CD14-positive monocyte (primary cell): ENCODE measurements at regions not wholly inside any gene's neighbourhood (a gene's known extent, or its start where the extent isn't known, plus 50 kb on each side); places are given as distances from the start of the nearest gene placed in this dataset.
A peak's percentile ranks its signal among the peaks of the same experiment; 100 is the strongest.

Experiments
- DNase-seq, 3 donors: peaks; one replicate each; pipeline ENCODE4 v3.0.0-alpha.2; 2011 to 2022
- H2AFZ ChIP-seq: 2 replicates; pipeline ENCODE4 v1.6.0; 2012; ENCODE audit warnings: mild to moderate bottlenecking, low read depth, low read length, inconsistent platforms; ENCODE audit not compliant: insufficient read depth, poor library complexity, severe bottlenecking
- H3K27ac ChIP-seq, 2 donors: 1 replicate in 1 of 2; 2 replicates in 1 of 2; pipeline ENCODE4 v1.5.1; 2012 to 2013; ENCODE audit warnings: low read length in 2 of 2, control low read depth in 1 of 2, inconsistent platforms in 1 of 2, low read depth in 1 of 2, mild to moderate bottlenecking in 1 of 2
- H3K27me3 ChIP-seq, 2 donors: one replicate each; pipeline versions ENCODE4 v1.6.0 to v1.6.1; 2011 to 2013; ENCODE audit warnings: low read length in 2 of 2; ENCODE audit not compliant: control insufficient read depth in 2 of 2, insufficient read depth in 2 of 2
- H3K36me3 ChIP-seq, 2 donors: replicated peaks in 1 of 2; 1 replicate in 1 of 2; 2 replicates in 1 of 2; pipeline versions ENCODE4 v1.5.1 to v1.6.1; 2012 to 2013; ENCODE audit warnings: low read length in 2 of 2, control low read depth in 1 of 2, inconsistent platforms in 1 of 2, mild to moderate bottlenecking in 1 of 2; ENCODE audit not compliant: insufficient read depth in 2 of 2, control insufficient read depth in 1 of 2
- H3K4me1 ChIP-seq, 2 donors: 1 replicate in 1 of 2; 2 replicates in 1 of 2; pipeline versions ENCODE4 v1.5.1 to v1.6.1; 2012 to 2013; ENCODE audit warnings: low read length in 2 of 2, control low read depth in 1 of 2, inconsistent platforms in 1 of 2, mild to moderate bottlenecking in 1 of 2, moderate library complexity in 1 of 2; ENCODE audit not compliant: insufficient read depth in 2 of 2, control insufficient read depth in 1 of 2
- H3K4me2 ChIP-seq: replicated peaks from 2 replicates; pipeline ENCODE3; 2012; ENCODE audit warnings: low read length, moderate library complexity, mild to moderate bottlenecking; ENCODE audit not compliant: poor library complexity, severe bottlenecking; ENCODE audit errors: extremely low read depth
- H3K4me3 ChIP-seq, 3 experiments: fragments of 200-600 bp in 1 of 3; sonication (generic) in 1 of 3; replicated peaks in 1 of 3; 1 replicate in 2 of 3; 2 replicates in 1 of 3; pipeline ENCODE4 v1.5.1; 2011 to 2013; ENCODE audit warnings: low read length in 3 of 3, mild to moderate bottlenecking in 3 of 3, control low read depth in 2 of 3, low read depth in 2 of 3, inconsistent platforms in 1 of 3, moderate library complexity in 1 of 3
- H3K79me2 ChIP-seq: 2 replicates; pipeline ENCODE4 v1.6.0; 2012; ENCODE audit warnings: mild to moderate bottlenecking, control low read depth, inconsistent platforms, low read length, moderate library complexity; ENCODE audit not compliant: insufficient read depth
- H3K9ac ChIP-seq: 2 replicates; pipeline ENCODE4 v1.6.0; 2017; ENCODE audit warnings: low read length, mild to moderate bottlenecking; ENCODE audit not compliant: insufficient read depth, poor library complexity, severe bottlenecking
- H3K9me3 ChIP-seq, 2 donors: replicated peaks in 1 of 2; 1 replicate in 1 of 2; 2 replicates in 1 of 2; pipeline versions ENCODE4 v1.5.1 to v1.6.1; 2012 to 2013; ENCODE audit warnings: low read length in 2 of 2, control low read depth in 1 of 2; ENCODE audit not compliant: control insufficient read depth in 1 of 2, insufficient read depth in 1 of 2
- H4K20me1 ChIP-seq: 2 replicates; pipeline ENCODE4 v1.6.0; 2012; ENCODE audit warnings: mild to moderate bottlenecking, low read length, control low read depth, moderate library complexity; ENCODE audit not compliant: insufficient read depth
- H3K27ac Mint-ChIP-seq, 7 donors: one replicate each; pipeline ENCODE4 v1.8.0; 2020; ENCODE audit warnings: mild to moderate bottlenecking in 7 of 7, mixed read lengths in 7 of 7, moderate library complexity in 6 of 7, inconsistent platforms in 2 of 7
- H3K27me3 Mint-ChIP-seq, 3 donors: one replicate each; pipeline ENCODE4 v1.8.0; 2021 to 2022; ENCODE audit warnings: low read depth in 3 of 3, mild to moderate bottlenecking in 3 of 3, mixed read lengths in 3 of 3, moderate library complexity in 3 of 3, inconsistent platforms in 1 of 3
- H3K36me3 Mint-ChIP-seq, 2 donors: one replicate each; pipeline ENCODE4 v1.8.0; 2020; ENCODE audit warnings: mixed read lengths in 2 of 2, inconsistent platforms in 1 of 2, mild to moderate bottlenecking in 1 of 2
- H3K4me1 Mint-ChIP-seq: one replicate; pipeline ENCODE4 v1.8.0; 2020; ENCODE audit warnings: mild to moderate bottlenecking, mixed read lengths
- H3K4me3 Mint-ChIP-seq, 2 donors: one replicate each; pipeline ENCODE4 v1.8.0; 2020; ENCODE audit warnings: mild to moderate bottlenecking in 2 of 2, mixed read lengths in 2 of 2, moderate library complexity in 1 of 2
- H3K9me3 Mint-ChIP-seq, 7 donors: one replicate each; pipeline ENCODE4 v1.8.0; 2020 to 2022; ENCODE audit warnings: mixed read lengths in 7 of 7, mild to moderate bottlenecking in 6 of 7, moderate library complexity in 6 of 7, inconsistent platforms in 2 of 7
- CTCF ChIP-seq: fragments of 200-600 bp; IDR thresholded peaks from one replicate; pipeline ENCODE4 v1.8.0; 2022; ENCODE audit warnings: antibody characterized with exemption, mild to moderate bottlenecking
- WGBS: methylation state at CpG from one replicate; pipeline ENCODE4 v1.1.5; 2013; ENCODE audit warnings: missing lambda C conversion rate; ENCODE audit not compliant: insufficient coverage; 5-methylcytosine and 5-hydroxymethylcytosine counted together
- intact Hi-C, 2 donors: fragments of 100-400 bp; cut with micrococcal nuclease; formaldehyde crosslinking; loops; one replicate each; pipeline versions ENCODE4 v1.15.0 to v1.15.1; 2023

GRCh38 chr10:69742928-69743602 lies 58.6 kb upstream of the COL13A1 start:
- no peak overlapping the region for H3K27ac ChIP-seq
- H2AFZ ChIP-seq, result no peak overlapping the region
- H3K9ac ChIP-seq, result no peak overlapping the region
- peaks cover 0 to 2% (median 0%) of the 10 kb centered on the region in 7 donors for H3K9me3 Mint-ChIP-seq
- H4K20me1 ChIP-seq, result no peaks in the 10 kb centered on the region
- no peaks in the 10 kb centered on the region for H3K27me3 ChIP-seq
- no peaks in the 10 kb centered on the region for H3K4me1 ChIP-seq
- H3K4me1 Mint-ChIP-seq, result no peaks in the 10 kb centered on the region
- H3K36me3 ChIP-seq, result no peaks in the 10 kb centered on the region
- no peaks in the 10 kb centered on the region for H3K9me3 ChIP-seq
- no peaks in the 10 kb centered on the region for H3K79me2 ChIP-seq
- peaks cover 2 to 8% (median 6%) of the 10 kb centered on the region in 3 donors for H3K27me3 Mint-ChIP-seq
- H3K4me2 ChIP-seq, result no peak overlapping the region
- H3K4me3 ChIP-seq, result no peak overlapping the region
- DNase-seq, result no peak
- no peak overlapping the region for H3K4me3 Mint-ChIP-seq
- H3K27ac Mint-ChIP-seq, result no peak overlapping the region
- intact Hi-C loops, result no loop called here
- no peaks in the 10 kb centered on the region for H3K36me3 Mint-ChIP-seq
- peak; percentile 14 for TF ChIP-seq CTCF
- WGBS, result 77% methylated on average over 3 of the region's 6 CpGs

- DNase-seq, result no peak
- Mint-ChIP-seq H3K9me3 (peaks cover 0 to 2% (median 0%) of the 10 kb centered on the region in 7 donors), H3K27me3 (peaks cover 5 to 8% (median 7%) of the 10 kb centered on the region in 3 donors), H3K4me1 (no peaks in the 10 kb centered on the region), H3K36me3 (no peaks in the 10 kb centered on the region), H3K4me3 (peak overlapping the region in 1 of 2 donors; percentile 3), H3K27ac (no peak overlapping the region)
- 97% methylated on average over 4 of the region's 4 CpGs for WGBS
- H4K20me1 ChIP-seq, result no peaks in the 10 kb centered on the region
- H3K4me3 ChIP-seq, result no peak overlapping the region
- intact Hi-C loops, result no loop called here
- no peaks in the 10 kb centered on the region for H3K36me3 ChIP-seq
- no peaks in the 10 kb centered on the region for H3K79me2 ChIP-seq
- no peaks in the 10 kb centered on the region for H3K27me3 ChIP-seq
- H3K27ac ChIP-seq, result no peak overlapping the region
- H3K9ac ChIP-seq, result no peak overlapping the region
- H3K4me1 ChIP-seq, result no peaks in the 10 kb centered on the region
- H3K4me2 ChIP-seq, result no peak overlapping the region
- TF ChIP-seq CTCF, result no peak
- H3K9me3 ChIP-seq, result no peaks in the 10 kb centered on the region
- no peak overlapping the region for H2AFZ ChIP-seq
Measured at GRCh38 chr10:69744971-69745370, 56.7 kb upstream of the COL13A1 start.
